ENCODE measurements at regions not wholly inside any gene's neighbourhood (a gene's known extent, or its start where the extent isn't known, plus 50 kb on each side); places are given as distances from the start of the nearest gene placed in this dataset.

DNA sequence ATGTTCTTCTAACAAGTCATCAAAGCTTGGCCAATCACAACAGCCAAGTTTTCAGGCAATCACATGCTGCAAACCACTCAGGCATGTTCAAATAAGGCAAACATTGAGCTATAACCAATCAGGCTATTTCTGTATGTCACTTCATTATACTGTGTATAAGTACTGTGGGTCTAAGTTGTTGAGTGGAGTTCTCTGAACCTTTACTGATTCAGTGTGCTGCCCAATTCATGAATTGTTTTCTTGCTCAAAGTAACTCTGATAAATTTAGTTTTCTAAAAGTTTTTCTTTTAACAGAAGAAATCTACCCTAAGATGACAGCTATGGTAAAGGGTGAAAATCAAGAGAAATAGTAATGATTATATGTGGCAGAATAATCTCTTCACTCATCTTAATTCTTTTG, 805.4 kb upstream of the NUDT12 start:
- TF ChIP-seq, protein P1, sequence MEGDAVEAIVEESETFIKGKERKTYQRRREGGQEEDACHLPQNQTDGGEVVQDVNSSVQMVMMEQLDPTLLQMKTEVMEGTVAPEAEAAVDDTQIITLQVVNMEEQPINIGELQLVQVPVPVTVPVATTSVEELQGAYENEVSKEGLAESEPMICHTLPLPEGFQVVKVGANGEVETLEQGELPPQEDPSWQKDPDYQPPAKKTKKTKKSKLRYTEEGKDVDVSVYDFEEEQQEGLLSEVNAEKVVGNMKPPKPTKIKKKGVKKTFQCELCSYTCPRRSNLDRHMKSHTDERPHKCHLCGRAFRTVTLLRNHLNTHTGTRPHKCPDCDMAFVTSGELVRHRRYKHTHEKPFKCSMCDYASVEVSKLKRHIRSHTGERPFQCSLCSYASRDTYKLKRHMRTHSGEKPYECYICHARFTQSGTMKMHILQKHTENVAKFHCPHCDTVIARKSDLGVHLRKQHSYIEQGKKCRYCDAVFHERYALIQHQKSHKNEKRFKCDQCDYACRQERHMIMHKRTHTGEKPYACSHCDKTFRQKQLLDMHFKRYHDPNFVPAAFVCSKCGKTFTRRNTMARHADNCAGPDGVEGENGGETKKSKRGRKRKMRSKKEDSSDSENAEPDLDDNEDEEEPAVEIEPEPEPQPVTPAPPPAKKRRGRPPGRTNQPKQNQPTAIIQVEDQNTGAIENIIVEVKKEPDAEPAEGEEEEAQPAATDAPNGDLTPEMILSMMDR (IDR thresholded peaks at IDR 0.05): no peak
- H3K4me3 ChIP-seq: no peak overlapping the region
- no peak overlapping the region for H3K27ac ChIP-seq
- DNase-seq (ENCODE audit: low spot score): no peak

DNA sequence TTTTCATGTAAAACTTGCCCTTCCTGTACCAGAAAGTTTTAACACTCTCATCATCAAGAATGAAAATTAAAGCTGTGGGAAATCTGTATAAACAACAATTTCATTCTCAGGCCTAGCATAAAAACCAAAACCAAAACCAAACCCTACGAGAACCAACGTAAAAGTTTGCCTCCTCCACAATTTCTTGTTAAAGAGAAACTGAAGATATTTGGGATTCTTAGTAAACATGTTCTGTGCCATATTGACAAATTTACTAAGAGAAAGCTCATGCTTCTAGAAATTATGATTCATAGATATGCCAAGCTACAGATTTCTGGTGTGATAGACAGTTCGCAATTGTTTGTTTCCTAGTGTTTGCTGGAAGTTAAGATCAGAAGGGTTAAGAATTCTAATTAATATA, 801.0 kb upstream of the NUDT12 start:
- TF ChIP-seq, protein P1 (IDR thresholded peaks at IDR 0.05): no peak
- no peak for DNase-seq (ENCODE audit: low spot score)
- H3K4me3 ChIP-seq: no peak overlapping the region
- no peak overlapping the region for H3K27ac ChIP-seq

DNA sequence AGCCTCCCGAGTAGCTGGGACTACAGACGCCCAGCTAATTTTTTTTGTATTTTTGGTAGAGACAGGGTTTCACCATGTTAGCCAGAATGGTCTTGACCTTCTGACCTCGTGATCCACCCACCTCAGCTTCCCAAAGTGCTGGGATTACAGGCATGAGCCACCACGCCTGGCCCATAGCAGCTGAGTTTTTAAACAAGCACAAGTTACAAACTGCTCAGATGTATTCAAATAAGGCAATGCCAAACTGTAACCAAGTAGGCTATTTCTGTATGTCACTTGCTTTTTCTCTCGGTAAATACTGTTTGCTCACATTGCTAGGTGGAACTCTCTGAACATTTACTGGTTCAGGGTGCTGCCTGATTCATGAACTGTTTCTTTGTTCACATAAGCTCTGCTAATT, 799.3 kb upstream of the NUDT12 start:
- TF ChIP-seq, protein P1 (IDR thresholded peaks at IDR 0.05): no peak
- no peak for DNase-seq (ENCODE audit: low spot score)
- H3K27ac ChIP-seq: no peak overlapping the region
- H3K4me3 ChIP-seq: no peak overlapping the region

DNA sequence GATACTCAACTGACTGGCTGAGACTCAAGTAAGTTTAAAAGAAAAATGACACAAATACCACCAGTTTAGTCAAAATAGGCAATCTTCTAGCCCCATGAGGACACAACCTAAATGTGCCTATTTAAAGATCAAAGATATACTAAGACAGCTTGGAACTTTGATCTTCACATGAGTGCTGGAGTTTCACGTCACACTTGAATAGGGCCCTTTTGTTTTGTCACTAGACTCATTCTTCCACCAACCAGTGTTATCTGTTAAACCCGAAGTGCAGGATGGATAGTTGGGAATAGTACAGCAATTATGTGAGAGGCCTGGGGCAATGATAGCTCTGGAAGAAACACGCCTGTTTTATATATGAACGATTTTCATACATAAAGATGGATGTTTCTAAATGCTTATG, 792.8 kb upstream of the NUDT12 start:
- TF ChIP-seq, protein P1 (IDR thresholded peaks at IDR 0.05): no peak

DNA sequence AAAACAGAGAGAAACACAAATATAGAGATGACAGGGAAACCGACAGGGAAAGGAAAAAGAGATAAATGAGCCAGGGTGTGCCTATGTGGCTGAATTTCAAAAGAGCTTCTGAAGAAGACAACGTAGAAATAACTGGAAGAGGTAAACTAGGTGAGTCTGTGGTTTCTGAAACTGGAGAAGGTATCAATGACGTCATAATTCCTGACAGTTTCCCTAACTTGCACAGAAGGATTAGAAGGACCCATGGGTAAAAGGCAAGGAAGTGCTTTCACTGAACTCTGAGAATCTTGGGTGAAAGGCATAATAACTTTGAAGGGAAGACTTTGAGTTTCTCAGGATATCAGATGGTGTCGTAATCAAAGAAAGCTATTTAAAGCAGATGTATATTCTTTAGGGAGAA, 790.8 kb upstream of the NUDT12 start:
- no peak for DNase-seq (ENCODE audit: low spot score)
- H3K27ac ChIP-seq: no peak overlapping the region
- no peak overlapping the region for H3K4me3 ChIP-seq
- TF ChIP-seq, protein P1 (IDR thresholded peaks at IDR 0.05): no peak

More for the DNA sequence above, 792.8 kb upstream of the NUDT12 start:
- H3K27ac ChIP-seq: no peak overlapping the region
- no peak for DNase-seq (ENCODE audit: low spot score)
- no peak overlapping the region for H3K4me3 ChIP-seq

DNA sequence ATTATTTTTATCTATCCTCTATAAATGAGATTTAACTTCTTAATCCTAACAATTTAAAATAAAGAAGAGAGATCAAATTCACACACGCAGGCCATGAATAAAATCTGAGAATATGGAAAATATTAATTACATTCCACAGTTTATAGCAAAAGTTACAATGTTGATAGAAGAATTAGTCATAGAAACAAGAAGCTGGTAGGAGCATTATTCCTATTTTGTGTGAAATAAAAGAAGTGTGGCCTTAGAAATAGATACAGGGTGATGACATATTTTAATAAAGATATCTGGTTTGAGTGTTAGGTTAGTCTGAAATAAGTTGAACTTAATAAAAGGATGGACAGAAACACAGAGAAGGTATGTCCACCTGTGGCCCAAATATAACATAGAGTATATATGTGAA, 790.4 kb upstream of the NUDT12 start:
- no peak for DNase-seq (ENCODE audit: low spot score)
- Histone ChIP-seq H3K4me3 (no peak overlapping the region), H3K27ac (no peak overlapping the region)
- TF ChIP-seq, protein P1 (IDR thresholded peaks at IDR 0.05): no peak

DNA sequence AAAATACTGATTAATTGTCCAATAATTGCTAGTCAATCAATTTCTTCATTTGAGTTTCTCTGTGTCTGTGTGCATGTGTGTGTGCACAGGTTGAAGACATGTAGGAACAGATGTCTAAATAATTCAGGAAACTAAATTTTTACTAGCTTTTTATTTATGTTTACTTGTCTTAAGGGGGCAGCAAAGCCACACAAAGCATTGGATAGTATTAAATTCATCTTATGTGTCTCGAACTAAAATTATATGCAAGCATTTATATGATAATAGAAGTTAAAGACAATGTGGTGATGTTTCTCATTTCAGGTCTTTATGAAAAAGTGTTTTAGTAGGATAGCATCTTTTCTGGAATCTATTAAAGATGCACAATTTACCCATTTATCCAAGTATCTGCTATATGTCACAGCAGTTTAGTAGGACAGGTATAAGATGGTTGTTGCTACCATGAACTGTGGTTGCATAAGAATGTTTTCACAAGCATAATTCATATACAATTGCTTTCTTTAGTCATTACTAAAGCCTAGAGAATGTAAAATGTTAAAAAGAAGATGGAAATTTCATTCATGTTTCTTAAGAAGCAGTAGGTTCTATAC, 784.6 kb upstream of the NUDT12 start:
- DNase-seq (ENCODE audit: low spot score): no peak
- TF ChIP-seq, protein P1 (IDR thresholded peaks at IDR 0.05): no peak

More for the DNA sequence above, 784.6 kb upstream of the NUDT12 start:
- no peak overlapping the region for H3K27ac ChIP-seq
- H3K4me3 ChIP-seq: no peak overlapping the region
